Osteoblast (primary cell): ENCODE measurements at regions not wholly inside any gene's neighbourhood (a gene's known extent, or its start where the extent isn't known, plus 50 kb on each side); places are given as distances from the start of the nearest gene placed in this dataset.
"Not testable (repeated sequence)": the region's sequence is repeated elsewhere in the genome, so short reads cannot be mapped to it uniquely, and the experiment has no call there.

Experiments
- DNase-seq: peaks from one replicate; pipeline ENCODE4 v3.0.0; 2011; ENCODE audit warnings: low spot score, mixed read lengths; ENCODE audit not compliant: insufficient read length; ENCODE audit errors: missing footprints
- H2AFZ ChIP-seq: 2 replicates; pipeline ENCODE4 v1.6.0; 2011; ENCODE audit warnings: mild to moderate bottlenecking, low read length
- H3K27ac ChIP-seq: 2 replicates; pipeline ENCODE4 v1.5.1; 2011; ENCODE audit warnings: mild to moderate bottlenecking, low read depth, low read length, moderate library complexity
- H3K27me3 ChIP-seq: 2 replicates; pipeline ENCODE4 v1.6.0; 2012; ENCODE audit warnings: mild to moderate bottlenecking, control low read depth, inconsistent platforms, low read length, moderate library complexity; ENCODE audit not compliant: insufficient read depth
- H3K36me3 ChIP-seq: 2 replicates; pipeline ENCODE4 v1.5.1; 2011; ENCODE audit warnings: mild to moderate bottlenecking, low read length, control low read depth, moderate library complexity; ENCODE audit not compliant: insufficient read depth
- H3K4me1 ChIP-seq: 2 replicates; pipeline ENCODE4 v1.5.1; 2011; ENCODE audit warnings: mild to moderate bottlenecking, low read length, control low read depth, moderate library complexity; ENCODE audit not compliant: insufficient read depth
- H3K4me2 ChIP-seq: 2 replicates; pipeline ENCODE4 v1.6.0; 2011; ENCODE audit warnings: mild to moderate bottlenecking, low read length; ENCODE audit not compliant: insufficient read depth
- H3K4me3 ChIP-seq: fragments of 200-600 bp; sonication (generic); 3 replicates; pipeline ENCODE4 v1.5.1; 2012; ENCODE audit warnings: mild to moderate bottlenecking, low read length, inconsistent platforms; ENCODE audit not compliant: insufficient read depth
- H3K79me2 ChIP-seq: 2 replicates; pipeline ENCODE4 v1.6.0; 2012; ENCODE audit warnings: mild to moderate bottlenecking, low read length, control low read depth, inconsistent platforms; ENCODE audit not compliant: insufficient read depth
- H3K9me3 ChIP-seq: 2 replicates; pipeline ENCODE4 v1.5.1; 2011; ENCODE audit warnings: low read depth, low read length, control low read depth
- H4K20me1 ChIP-seq: 2 replicates; pipeline ENCODE4 v1.6.0; 2012; ENCODE audit warnings: mild to moderate bottlenecking, low read length, control low read depth; ENCODE audit not compliant: insufficient read depth

GRCh38 chr22:11057955-11058547 is 4469.9 kb upstream of the OR11H1 start:
- H3K27me3 ChIP-seq, H4K20me1 ChIP-seq, H3K36me3 ChIP-seq, H3K9me3 ChIP-seq, H3K79me2 ChIP-seq, DNase-seq, H2AFZ ChIP-seq, H3K4me2 ChIP-seq, H3K4me1 ChIP-seq, H3K27ac ChIP-seq, H3K4me3 ChIP-seq: not testable (repeated sequence)

GRCh38 chr22:11059129-11059528 is 4468.9 kb upstream of the OR11H1 start:
- not testable (repeated sequence) for H3K4me2 ChIP-seq, DNase-seq, H4K20me1 ChIP-seq, H3K4me3 ChIP-seq, H3K9me3 ChIP-seq, H3K4me1 ChIP-seq, H3K27ac ChIP-seq, H3K36me3 ChIP-seq, H3K27me3 ChIP-seq, H3K79me2 ChIP-seq, H2AFZ ChIP-seq

GRCh38 chr22:11060797-11061196 is 4467.2 kb upstream of the OR11H1 start:
- H4K20me1 ChIP-seq, H3K79me2 ChIP-seq, H3K27me3 ChIP-seq, H3K4me1 ChIP-seq, H3K36me3 ChIP-seq, H3K4me2 ChIP-seq, H3K9me3 ChIP-seq, H3K27ac ChIP-seq, H2AFZ ChIP-seq, DNase-seq, H3K4me3 ChIP-seq: not testable (repeated sequence)

GRCh38 chr22:11062534-11062933 is 4465.5 kb upstream of the OR11H1 start:
- DNase-seq, H3K4me2 ChIP-seq, H3K79me2 ChIP-seq, H3K27ac ChIP-seq, H3K27me3 ChIP-seq, H3K36me3 ChIP-seq, H3K4me1 ChIP-seq, H4K20me1 ChIP-seq, H3K9me3 ChIP-seq, H2AFZ ChIP-seq, H3K4me3 ChIP-seq: not testable (repeated sequence)

GRCh38 chr22:11063022-11063685 is 4464.8 kb upstream of the OR11H1 start:
- H3K4me2 ChIP-seq, H3K36me3 ChIP-seq, H4K20me1 ChIP-seq, H3K4me1 ChIP-seq, H3K27me3 ChIP-seq, DNase-seq, H3K79me2 ChIP-seq, H2AFZ ChIP-seq, H3K4me3 ChIP-seq, H3K9me3 ChIP-seq, H3K27ac ChIP-seq: not testable (repeated sequence)

- H3K9me3 ChIP-seq, DNase-seq, H3K27ac ChIP-seq, H3K79me2 ChIP-seq, H4K20me1 ChIP-seq, H3K4me2 ChIP-seq, H3K4me1 ChIP-seq, H2AFZ ChIP-seq, H3K4me3 ChIP-seq, H3K27me3 ChIP-seq, H3K36me3 ChIP-seq: not testable (repeated sequence)
Measured at GRCh38 chr22:11065210-11065609, 4462.8 kb upstream of the OR11H1 start.

GRCh38 chr22:11065876-11066457 is 4462.0 kb upstream of the OR11H1 start:
- H3K9me3 ChIP-seq, H4K20me1 ChIP-seq, H3K27me3 ChIP-seq: not testable (repeated sequence)

More at GRCh38 chr22:11065876-11066457, 4462.0 kb upstream of the OR11H1 start:
- not testable (repeated sequence) for H3K4me3 ChIP-seq, H3K36me3 ChIP-seq, H3K27ac ChIP-seq, H2AFZ ChIP-seq, H3K79me2 ChIP-seq, H3K4me1 ChIP-seq, H3K4me2 ChIP-seq, DNase-seq
